ENCODE measurements at regions not wholly inside any gene's neighbourhood (a gene's known extent, or its start where the extent isn't known, plus 50 kb on each side); places are given as distances from the start of the nearest gene placed in this dataset.

GRCh38 chr5:6838736-6839135 is 125.5 kb downstream of the TENT4A start (continued):
- TF ChIP-seq POU5F1 (IDR thresholded peaks at IDR 0.05; ENCODE audit: low read depth, low read length) = no peak

Data from H1 (cell line).